GM06990 (cell line): ENCODE measurements at regions not wholly inside any gene's neighbourhood (a gene's known extent, or its start where the extent isn't known, plus 50 kb on each side); places are given as distances from the start of the nearest gene placed in this dataset.

Experiments used
- DNase-seq: peaks from one replicate; pipeline ENCODE4 v3.0.0-alpha.2; 2011; ENCODE audit not compliant: insufficient read length; ENCODE audit errors: extremely low read depth
- H3K27me3 ChIP-seq: replicated peaks from 2 replicates; pipeline ENCODE4 v1.6.0; 2011; ENCODE audit warnings: low read length; ENCODE audit not compliant: control insufficient read depth, insufficient read depth
- H3K36me3 ChIP-seq: 2 replicates; pipeline ENCODE4 v1.5.1; 2011; ENCODE audit warnings: low read length; ENCODE audit not compliant: control insufficient read depth, insufficient read depth
- H3K4me3 ChIP-seq: replicated peaks from 2 replicates; pipeline ENCODE4 v1.5.1; 2011; ENCODE audit warnings: low read depth, mild to moderate bottlenecking, control low read depth, low read length
- CTCF ChIP-seq: IDR thresholded peaks from 2 replicates; pipeline ENCODE4 v1.5.1; 2011; ENCODE audit warnings: low read length, control low read depth, mild to moderate bottlenecking, inconsistent platforms; ENCODE audit not compliant: insufficient read depth, poor library complexity, severe bottlenecking

DNA sequence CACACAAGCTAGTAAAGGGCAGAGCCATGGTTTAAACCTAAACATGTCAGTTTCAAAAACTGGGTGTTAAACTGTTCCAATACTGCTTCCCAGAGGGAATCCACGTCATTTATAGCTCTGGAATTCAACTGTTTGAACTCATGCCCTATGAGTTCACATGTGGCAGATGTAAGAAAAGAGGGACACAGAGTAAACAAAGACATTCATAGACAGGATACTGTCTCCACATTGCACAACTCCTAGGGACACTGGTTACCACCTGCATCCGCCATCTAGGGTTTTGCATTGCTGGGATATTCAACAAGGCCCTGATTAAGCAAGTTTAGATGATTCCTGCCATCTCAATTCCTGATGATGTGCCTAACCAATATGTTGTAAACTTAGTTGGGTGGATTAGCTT, 134.1 kb upstream of the COL8A1 start:
- no peak for DNase-seq
- H3K27me3 ChIP-seq: no peaks in the 10 kb centered on the region
- no peaks in the 10 kb centered on the region for H3K36me3 ChIP-seq
- TF ChIP-seq CTCF: no peak
- no peak overlapping the region for H3K4me3 ChIP-seq

DNA sequence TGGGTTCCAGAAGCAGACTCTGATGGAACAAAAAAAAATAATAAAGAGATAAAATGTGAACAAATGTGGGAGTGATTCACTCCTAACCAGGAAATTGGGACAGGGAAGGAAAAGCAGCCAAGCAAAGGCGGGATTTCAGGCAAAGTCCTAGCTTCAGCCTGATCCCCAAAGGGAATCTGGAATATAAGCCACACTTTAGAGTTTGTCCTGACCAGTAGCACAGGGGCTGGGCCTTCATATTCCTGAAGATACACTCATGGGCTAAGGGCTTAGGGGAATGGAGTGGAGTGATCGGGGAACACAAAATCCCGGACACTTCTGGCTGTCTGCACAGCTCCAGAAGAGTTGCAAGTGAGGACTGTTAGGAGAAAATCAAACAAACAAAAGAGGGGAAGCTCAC, 135.0 kb upstream of the COL8A1 start:
- Histone ChIP-seq H3K27me3 (no peaks in the 10 kb centered on the region), H3K4me3 (no peak overlapping the region), H3K36me3 (no peaks in the 10 kb centered on the region)
- DNase-seq: no peak
- no peak for TF ChIP-seq CTCF

DNA sequence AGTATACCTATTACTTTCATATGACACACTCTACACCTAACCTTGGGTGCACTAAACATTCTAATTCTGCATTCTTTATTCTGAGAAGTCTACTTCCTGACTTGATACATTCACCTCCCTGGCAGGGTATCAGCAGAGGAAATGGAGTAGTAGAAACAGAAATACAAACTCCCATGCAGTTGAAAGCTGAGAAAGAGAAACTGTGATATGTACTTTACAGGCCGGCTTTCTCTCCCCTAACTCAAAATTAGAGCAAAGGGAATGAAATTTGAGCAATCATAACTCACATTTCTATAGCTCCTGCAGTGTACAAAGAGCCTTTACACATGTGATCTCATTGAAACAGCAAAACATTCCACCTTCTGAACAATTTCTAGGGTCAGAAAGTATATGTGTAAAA, 135.5 kb upstream of the COL8A1 start:
- Histone ChIP-seq H3K27me3 (no peaks in the 10 kb centered on the region), H3K4me3 (no peak overlapping the region), H3K36me3 (no peaks in the 10 kb centered on the region)
- TF ChIP-seq CTCF: no peak
- DNase-seq: no peak

- TF ChIP-seq CTCF: no peak
- no peak for DNase-seq
- Histone ChIP-seq H3K27me3 (no peaks in the 10 kb centered on the region), H3K4me3 (no peak overlapping the region), H3K36me3 (no peaks in the 10 kb centered on the region)
These were observed 137.9 kb upstream of the COL8A1 start for GRCh38 chr3:99500485-99500884.

DNA sequence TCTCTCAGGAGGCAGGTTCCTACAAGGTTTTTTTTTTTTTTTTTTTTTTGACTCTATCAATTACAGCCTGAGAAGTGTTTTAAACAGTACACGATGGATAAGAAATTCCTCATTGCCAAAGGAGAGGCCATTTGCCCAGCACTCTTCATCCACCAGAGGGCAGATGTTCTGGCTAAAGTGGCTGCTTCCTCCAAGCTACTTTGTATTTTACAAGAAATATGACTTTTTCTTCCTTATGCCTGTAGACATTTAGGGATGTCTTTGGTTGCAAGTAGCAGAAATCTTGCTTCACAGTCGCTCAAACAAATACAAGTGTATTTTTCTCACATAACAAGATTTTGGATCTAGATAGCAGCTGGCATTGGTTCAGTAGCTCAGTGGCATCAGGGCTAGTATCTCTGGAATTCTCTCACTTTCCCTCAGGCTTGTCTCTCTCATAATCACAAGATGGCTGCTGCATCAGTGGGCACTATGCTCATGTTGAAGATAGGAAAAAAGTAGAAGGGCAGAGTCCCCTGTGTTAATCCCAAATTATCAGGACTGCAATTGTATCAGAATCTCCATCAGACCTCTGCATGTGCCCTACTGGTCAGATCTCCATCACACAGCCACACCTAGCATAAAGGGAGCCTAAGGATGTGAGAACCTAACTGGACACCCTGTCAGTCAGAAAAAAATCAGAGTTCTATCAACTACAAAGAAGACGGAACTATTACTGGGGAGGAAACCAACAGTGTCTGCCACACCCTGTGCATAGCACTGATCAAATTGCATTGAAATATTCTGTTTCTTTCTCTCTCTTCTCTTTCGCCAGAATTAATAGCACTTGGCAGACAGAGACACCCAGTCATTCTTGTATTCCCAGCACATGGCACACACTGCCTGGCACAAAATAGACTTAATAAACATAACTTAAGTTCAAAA, 138.9 kb upstream of the COL8A1 start:
- no peak overlapping the region for H3K4me3 ChIP-seq
- no peak for DNase-seq
- peak; percentile 84 for TF ChIP-seq CTCF
- H3K36me3 ChIP-seq: no peaks in the 10 kb centered on the region
- no peaks in the 10 kb centered on the region for H3K27me3 ChIP-seq
